HUES64 (cell line): ENCODE measurements at regions not wholly inside any gene's neighbourhood (a gene's known extent, or its start where the extent isn't known, plus 50 kb on each side); places are given as distances from the start of the nearest gene placed in this dataset.
"Not testable (repeated sequence)": the region's sequence is repeated elsewhere in the genome, so short reads cannot be mapped to it uniquely, and the experiment has no call there.

Experiments used
- H3K27ac ChIP-seq: 2 replicates; pipeline ENCODE4 v1.7.0; 2013; ENCODE audit warnings: low read depth, low read length, inconsistent platforms
- H3K27me3 ChIP-seq: 2 replicates; pipeline ENCODE4 v1.6.1; 2013; ENCODE audit warnings: mild to moderate bottlenecking, low read length; ENCODE audit not compliant: insufficient read depth
- H3K36me3 ChIP-seq: 2 replicates; pipeline ENCODE4 v1.6.1; 2013; ENCODE audit warnings: mild to moderate bottlenecking, low read length; ENCODE audit not compliant: insufficient read depth
- H3K4me1 ChIP-seq: 2 replicates; pipeline ENCODE4 v1.6.1; 2013; ENCODE audit warnings: mild to moderate bottlenecking, low read length, moderate library complexity; ENCODE audit not compliant: insufficient read depth
- H3K4me3 ChIP-seq: 2 replicates; pipeline ENCODE4 v1.5.1; 2013; ENCODE audit warnings: mild to moderate bottlenecking, low read length, moderate library complexity
- H3K9ac ChIP-seq: 2 replicates; pipeline ENCODE4 v1.6.1; 2013; ENCODE audit warnings: mild to moderate bottlenecking, low read depth, low read length
- H3K9me3 ChIP-seq: 2 replicates; pipeline ENCODE4 v1.6.1; 2013; ENCODE audit warnings: low read depth, low read length; ENCODE audit not compliant: insufficient read depth
- WGBS: fragments of 150-250, 120-280 bp; methylation state at CpG from one replicate; pipeline ENCODE4 v1.1.7; 2013; ENCODE audit warnings: missing lambda C conversion rate; 5-methylcytosine and 5-hydroxymethylcytosine counted together

DNA sequence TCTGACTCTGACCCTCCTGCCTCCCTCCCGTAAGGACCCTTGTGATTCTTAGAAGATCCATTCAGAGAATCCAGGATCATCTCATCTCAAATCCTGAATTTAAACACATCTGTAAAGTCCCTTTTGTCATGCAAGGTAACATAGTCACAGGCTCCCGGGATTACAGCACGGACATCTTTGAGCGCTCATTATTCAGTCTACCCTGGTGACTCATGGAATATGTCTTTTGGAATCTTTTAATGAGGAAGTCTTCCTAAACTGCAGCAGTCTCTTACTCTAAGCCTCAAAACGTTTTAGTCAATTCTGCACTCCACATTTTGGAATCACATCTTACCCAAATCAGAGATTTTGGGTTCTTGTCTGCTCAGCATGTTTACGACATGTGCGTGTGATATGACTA is 198.5 kb upstream of the IRF2BP2 start:
- H3K27ac ChIP-seq, H3K4me3 ChIP-seq, H3K9ac ChIP-seq, H3K27me3 ChIP-seq, H3K36me3 ChIP-seq, H3K9me3 ChIP-seq, H3K4me1 ChIP-seq: not testable (repeated sequence)
- 21% methylated on average over 1 of the region's 7 CpGs for WGBS

DNA sequence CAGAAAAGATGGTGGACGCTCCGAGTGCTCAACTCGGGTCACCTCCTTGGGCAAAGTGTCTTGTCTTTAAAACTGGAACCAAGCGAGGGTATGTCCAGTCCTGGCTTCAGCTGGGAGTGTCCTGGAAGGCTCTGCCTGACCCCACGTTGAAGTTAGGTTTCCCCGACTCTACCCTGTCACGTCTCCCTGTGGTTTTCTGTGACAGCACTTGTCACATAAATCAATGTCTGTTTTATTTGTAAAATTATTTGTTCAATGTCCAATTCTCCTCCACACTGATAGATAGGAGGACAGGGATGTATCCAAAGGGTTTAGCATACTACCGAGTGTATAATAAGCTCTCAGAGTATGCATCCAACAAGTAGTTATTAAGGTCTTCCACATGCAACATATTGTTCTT is 197.7 kb upstream of the IRF2BP2 start:
- 81% methylated on average over 3 of the region's 8 CpGs for WGBS

DNA sequence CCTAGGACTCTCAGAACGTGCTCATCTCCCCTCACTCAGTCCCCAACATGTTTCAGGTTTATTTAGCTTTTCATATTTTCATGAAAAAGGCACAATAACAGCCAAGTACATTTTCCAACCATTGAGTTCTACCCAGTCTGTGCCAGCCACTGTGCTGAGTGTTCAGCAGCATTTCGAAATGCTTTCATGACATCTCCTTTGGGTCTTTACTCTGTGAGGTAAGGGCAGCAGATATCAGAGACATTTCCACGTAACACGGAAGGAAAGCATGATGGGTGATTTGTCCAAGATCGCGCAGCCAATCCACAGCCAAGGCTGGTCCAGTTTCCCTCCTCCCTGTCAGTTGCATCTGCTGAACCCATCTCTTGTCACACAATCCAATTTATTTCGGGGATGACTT is 192.6 kb upstream of the IRF2BP2 start:
- H3K27me3 ChIP-seq, H3K4me3 ChIP-seq, H3K9ac ChIP-seq, H3K27ac ChIP-seq, H3K9me3 ChIP-seq, H3K36me3 ChIP-seq, H3K4me1 ChIP-seq: not testable (repeated sequence)
- 92% methylated on average over 6 of the region's 7 CpGs for WGBS

More for the DNA sequence above, 197.7 kb upstream of the IRF2BP2 start:
- not testable (repeated sequence) for H3K9me3 ChIP-seq, H3K27ac ChIP-seq, H3K4me3 ChIP-seq, H3K9ac ChIP-seq, H3K4me1 ChIP-seq, H3K36me3 ChIP-seq, H3K27me3 ChIP-seq

DNA sequence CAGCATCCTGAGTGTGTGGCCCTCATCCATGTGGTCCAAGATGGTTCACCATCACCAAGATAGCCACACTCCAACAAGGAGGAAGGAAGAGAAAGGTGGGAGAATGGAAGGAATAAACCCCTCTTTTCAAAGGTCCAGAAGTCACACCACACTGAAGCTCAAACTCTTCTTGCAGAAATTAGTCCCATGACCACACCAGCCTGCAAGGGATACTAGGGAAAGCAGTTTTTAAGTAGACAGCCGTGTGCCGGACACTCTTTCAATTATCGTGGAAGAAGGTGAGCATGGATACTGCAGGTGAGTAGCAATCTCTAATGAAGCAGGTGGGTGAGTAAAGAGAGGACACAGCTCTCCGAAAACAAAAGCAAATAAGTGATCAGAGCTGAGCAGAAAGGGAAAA is 191.7 kb upstream of the IRF2BP2 start:
- H3K9ac ChIP-seq, H3K9me3 ChIP-seq, H3K27me3 ChIP-seq, H3K36me3 ChIP-seq, H3K27ac ChIP-seq, H3K4me1 ChIP-seq, H3K4me3 ChIP-seq: not testable (repeated sequence)
- 90% methylated on average over 4 of the region's 4 CpGs for WGBS

DNA sequence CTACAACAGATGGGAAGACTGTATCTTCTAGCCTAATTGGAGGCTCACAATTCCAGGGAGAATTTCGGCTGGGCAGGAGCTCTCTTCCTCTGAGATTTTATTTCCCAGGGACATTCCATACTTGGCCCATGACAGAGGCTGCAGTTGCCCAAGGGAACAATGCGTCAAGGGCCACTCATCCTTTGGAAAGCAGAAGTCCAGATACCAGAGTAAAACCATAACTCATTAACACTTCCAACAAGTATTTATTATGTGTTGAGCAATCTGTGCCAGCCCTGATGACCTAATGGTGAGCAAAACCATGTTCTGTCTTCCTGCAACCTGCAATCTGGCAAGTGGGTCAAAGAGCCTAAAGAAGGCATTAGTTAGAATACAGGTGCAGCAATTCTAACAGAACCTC is 191.2 kb upstream of the IRF2BP2 start:
- H3K4me3 ChIP-seq, H3K4me1 ChIP-seq, H3K9me3 ChIP-seq, H3K27me3 ChIP-seq, H3K9ac ChIP-seq, H3K27ac ChIP-seq, H3K36me3 ChIP-seq: not testable (repeated sequence)
- WGBS = no CpG with 5 or more reads among the region's 2 CpGs

DNA sequence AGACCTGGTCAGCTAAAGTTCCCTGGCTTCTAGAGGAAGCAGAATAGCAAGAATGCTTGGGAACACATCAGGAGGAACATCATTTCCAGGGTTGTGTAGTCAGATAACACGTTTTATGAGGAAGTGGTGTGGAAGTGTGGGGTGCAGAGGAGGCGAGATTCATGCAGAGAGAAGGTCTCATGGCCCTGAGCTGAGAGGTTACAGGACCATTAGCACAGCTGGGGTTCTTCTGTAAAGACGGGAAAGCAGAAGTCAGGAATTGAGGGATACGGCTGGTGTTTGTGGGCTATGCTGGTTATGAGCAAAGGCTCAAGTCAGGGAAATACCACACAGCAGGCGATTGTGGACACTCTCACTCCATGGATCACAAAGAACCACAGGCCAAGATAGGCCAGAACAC is 190.6 kb upstream of the IRF2BP2 start:
- not testable (repeated sequence) for H3K27me3 ChIP-seq, H3K36me3 ChIP-seq, H3K9ac ChIP-seq, H3K27ac ChIP-seq, H3K4me3 ChIP-seq, H3K4me1 ChIP-seq, H3K9me3 ChIP-seq
- 95% methylated on average over 3 of the region's 5 CpGs for WGBS

DNA sequence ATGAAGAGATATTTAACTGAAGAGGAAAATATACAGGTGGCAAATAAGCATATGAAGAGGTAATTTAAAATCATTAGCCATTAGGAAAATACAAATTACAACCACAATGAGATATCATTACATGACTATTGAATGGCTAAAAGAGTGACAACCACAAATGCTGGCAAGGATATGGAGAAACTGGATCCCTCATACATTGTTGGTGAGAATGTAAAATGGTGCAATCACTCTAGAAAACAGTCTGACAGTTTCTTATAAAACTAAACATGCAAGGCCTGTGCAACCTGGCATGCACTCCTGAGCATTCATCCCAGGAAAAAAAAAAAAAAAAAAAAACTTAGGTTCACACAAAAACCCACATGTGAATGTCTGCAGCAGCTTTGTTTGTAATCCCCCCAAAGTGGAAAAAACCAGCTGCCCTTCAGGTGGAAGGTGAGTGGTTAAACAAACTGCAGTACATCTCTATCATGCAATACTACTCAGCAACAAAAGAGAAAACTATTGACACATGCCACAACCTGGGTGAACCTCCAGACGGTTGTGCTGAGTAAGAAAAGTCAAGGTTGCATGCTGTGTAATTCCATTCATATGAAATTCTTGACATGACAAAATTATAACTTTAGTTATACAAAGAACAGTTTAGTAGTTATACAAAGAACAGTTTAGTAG is 189.2 kb upstream of the IRF2BP2 start:
- not testable (repeated sequence) for H3K27me3 ChIP-seq, H3K27ac ChIP-seq, H3K9me3 ChIP-seq, H3K9ac ChIP-seq, H3K4me1 ChIP-seq, H3K36me3 ChIP-seq, H3K4me3 ChIP-seq
- no CpG with 5 or more reads among the region's 1 CpG for WGBS

DNA sequence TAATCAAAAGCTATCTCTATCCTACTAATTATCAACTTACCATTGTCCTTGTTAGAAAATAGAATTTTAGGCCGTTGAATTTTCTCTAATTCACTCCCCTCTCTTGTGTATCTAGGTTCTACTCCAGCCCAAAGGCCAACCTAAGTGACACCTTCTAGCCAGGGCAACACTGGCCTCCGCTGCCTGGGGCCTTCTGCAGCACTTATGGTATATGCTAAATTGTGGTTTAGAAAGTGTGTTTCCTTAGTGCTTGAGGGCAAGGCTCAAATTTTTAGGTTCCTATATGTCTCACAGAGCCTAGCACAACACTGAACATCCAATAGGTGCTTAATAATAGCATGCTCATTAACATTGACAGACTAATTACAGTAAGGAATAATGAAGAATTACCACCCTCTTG is 187.2 kb upstream of the IRF2BP2 start:
- not testable (repeated sequence) for H3K4me1 ChIP-seq, H3K9ac ChIP-seq, H3K9me3 ChIP-seq, H3K27ac ChIP-seq, H3K36me3 ChIP-seq, H3K4me3 ChIP-seq, H3K27me3 ChIP-seq
- no CpG with 5 or more reads among the region's 2 CpGs for WGBS

DNA sequence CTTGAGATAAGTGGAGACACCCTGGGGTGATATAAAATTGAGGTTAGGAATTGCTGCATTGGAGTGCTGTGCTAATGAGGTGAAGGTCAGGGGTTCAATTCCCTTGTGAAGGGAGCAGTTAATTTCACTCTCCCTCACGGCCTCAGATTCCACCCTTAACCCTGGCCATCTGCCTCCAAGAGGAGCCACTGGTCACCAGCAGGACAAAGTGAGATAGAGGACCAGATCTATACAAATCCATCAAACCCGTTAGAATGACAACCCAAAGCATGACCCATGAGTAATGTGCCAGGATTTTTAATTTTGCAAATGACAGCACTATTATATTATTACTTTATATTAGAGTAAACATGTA is 186.4 kb upstream of the IRF2BP2 start:
- not testable (repeated sequence) for H3K27me3 ChIP-seq, H3K4me3 ChIP-seq, H3K9ac ChIP-seq, H3K4me1 ChIP-seq, H3K27ac ChIP-seq, H3K9me3 ChIP-seq, H3K36me3 ChIP-seq
- 100% methylated on average over 1 of the region's 2 CpGs for WGBS

DNA sequence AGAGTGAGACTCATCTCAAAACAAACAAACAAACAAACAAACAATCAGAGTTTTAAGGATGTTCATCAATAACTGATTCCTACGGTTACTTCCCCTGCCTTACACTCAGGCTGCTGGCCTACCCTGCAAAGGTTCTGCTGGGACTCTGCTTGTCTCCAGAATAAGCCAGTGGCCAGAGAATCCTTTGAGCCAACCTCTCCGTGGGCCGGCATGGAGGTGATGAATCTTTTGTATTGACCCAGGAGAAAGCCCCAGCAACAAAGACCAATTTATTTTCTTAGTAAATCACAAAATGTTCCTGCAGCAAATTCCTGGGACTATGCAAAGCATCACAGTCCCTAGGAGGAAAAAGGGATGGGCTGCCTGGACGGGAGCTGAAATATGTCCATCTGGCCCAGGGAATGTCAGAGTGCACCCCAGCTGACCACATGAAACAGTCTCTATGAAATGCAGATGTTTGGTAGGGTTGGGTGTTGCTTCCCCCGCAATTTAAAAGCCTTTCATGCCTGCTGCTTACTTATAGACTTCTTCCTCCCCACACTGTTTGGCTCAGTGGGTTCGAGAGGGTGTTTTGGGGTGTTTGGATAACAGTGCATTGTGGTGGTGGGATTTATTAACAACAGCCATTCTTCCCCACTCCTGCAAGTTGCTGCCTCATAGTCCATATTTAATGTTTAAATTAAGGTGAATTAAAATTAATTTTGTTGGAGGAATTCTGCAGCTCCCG is 185.9 kb upstream of the IRF2BP2 start:
- H3K9me3 ChIP-seq, H3K27ac ChIP-seq: not testable (repeated sequence)

DNA sequence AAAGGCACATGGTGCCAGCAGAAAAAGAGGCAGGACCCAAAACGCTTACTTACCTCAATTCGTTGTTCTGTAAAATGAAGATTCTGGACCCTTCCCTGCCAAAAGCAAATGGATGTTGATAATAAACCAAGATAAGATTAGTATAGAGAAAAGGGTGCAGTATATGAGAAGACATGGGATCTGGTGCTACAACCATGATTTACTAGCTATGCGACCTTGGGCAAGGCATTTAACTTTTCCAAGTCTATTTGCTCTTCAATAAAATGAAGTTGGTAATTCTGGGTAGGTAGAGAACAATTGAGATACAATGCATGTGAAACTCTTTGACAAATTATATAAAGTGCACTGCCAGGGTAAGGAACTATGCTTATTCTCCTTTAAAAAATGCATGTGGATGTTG is 185.0 kb upstream of the IRF2BP2 start:
- H3K9me3 ChIP-seq, H3K36me3 ChIP-seq, H3K27ac ChIP-seq, H3K4me3 ChIP-seq, H3K9ac ChIP-seq, H3K27me3 ChIP-seq, H3K4me1 ChIP-seq: not testable (repeated sequence)
- 82% methylated on average over 1 of the region's 3 CpGs for WGBS

More for the DNA sequence above, 185.9 kb upstream of the IRF2BP2 start:
- H3K4me1 ChIP-seq, H3K36me3 ChIP-seq, H3K4me3 ChIP-seq, H3K9ac ChIP-seq, H3K27me3 ChIP-seq: not testable (repeated sequence)
- WGBS = 80% methylated on average over 3 of the region's 7 CpGs

DNA sequence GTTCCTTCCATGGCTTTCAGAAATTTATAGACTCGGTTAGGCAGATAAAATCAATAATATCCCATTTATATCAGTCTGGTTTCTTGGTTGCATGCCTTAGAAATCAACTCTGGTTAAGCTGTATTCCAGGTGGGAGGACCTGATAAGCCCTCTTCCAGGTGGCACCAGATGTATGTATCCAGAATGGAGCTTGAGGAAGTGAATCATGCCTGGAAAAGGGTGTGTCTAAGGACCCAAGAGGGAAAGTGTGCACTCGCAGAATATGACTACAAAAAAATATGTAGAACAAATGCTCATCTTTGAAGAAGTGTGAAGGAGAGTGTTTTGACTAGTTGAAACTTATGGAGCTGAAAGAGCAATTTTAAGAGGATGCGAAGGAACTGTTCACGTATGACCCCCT is 184.5 kb upstream of the IRF2BP2 start:
- not testable (repeated sequence) for H3K9me3 ChIP-seq, H3K27ac ChIP-seq, H3K27me3 ChIP-seq, H3K9ac ChIP-seq, H3K36me3 ChIP-seq, H3K4me1 ChIP-seq, H3K4me3 ChIP-seq
- no CpG with 5 or more reads among the region's 4 CpGs for WGBS
